B cell (primary cell): ENCODE measurements at regions not wholly inside any gene's neighbourhood (a gene's known extent, or its start where the extent isn't known, plus 50 kb on each side); places are given as distances from the start of the nearest gene placed in this dataset.
"Not testable (repeated sequence)": the region's sequence is repeated elsewhere in the genome, so short reads cannot be mapped to it uniquely, and the experiment has no call there.

Experiments used
- ATAC-seq: fragments of 200-7000 bp; cut with Tn5 transposase; one replicate; pipeline ENCODE4 v1.10.0; 2021; ENCODE audit warnings: low read depth, mild to moderate bottlenecking, moderate number of reproducible peaks, moderate library complexity
- CTCF ChIA-PET: fragments of 350-600 bp; sonication (Branson Sonifier 250); formaldehyde crosslinking; loops from one replicate; lab custom pipeline; 2021; ENCODE audit warnings: antibody characterized with exemption, inconsistent platforms; lab: Charles Lee
- POLR2A ChIA-PET: fragments of 350-600 bp; sonication (Branson Sonifier 250); formaldehyde crosslinking; loops from one replicate; lab custom pipeline; 2021; ENCODE audit warnings: antibody characterized with exemption; lab: Charles Lee
- DNase-seq: peaks from one replicate; pipeline ENCODE4 v3.0.0; 2013
- H2AFZ ChIP-seq: 2 replicates; pipeline ENCODE4 v1.6.1; 2012; ENCODE audit warnings: mild to moderate bottlenecking, low read depth, low read length; ENCODE audit not compliant: insufficient read depth, poor library complexity, severe bottlenecking
- H3K27ac ChIP-seq, 2 donors: 1 replicate in 1 of 2; 2 replicates in 1 of 2; pipeline ENCODE4 v1.5.1; 2012 to 2013; ENCODE audit warnings: low read length in 2 of 2, mild to moderate bottlenecking in 2 of 2, moderate library complexity in 1 of 2
- H3K27me3 ChIP-seq, 4 experiments: fragments of 200-600 bp in 1 of 4; sonication (generic) in 1 of 4; replicated peaks in 1 of 4; 1 replicate in 2 of 4; 2 replicates in 2 of 4; pipeline versions ENCODE4 v1.6.1 to v1.7.0; 2013 to 2016; ENCODE audit warnings: low read length in 3 of 4, mild to moderate bottlenecking in 2 of 4, mixed read lengths in 1 of 4, moderate library complexity in 1 of 4; ENCODE audit not compliant: insufficient read depth in 4 of 4, control insufficient read depth in 3 of 4; ENCODE audit errors: control extremely low read depth in 1 of 4
- H3K36me3 ChIP-seq, 2 experiments: replicated peaks in 1 of 2; 1 replicate in 1 of 2; 2 replicates in 1 of 2; pipeline versions ENCODE4 v1.6.1 to v1.7.1; 2013; ENCODE audit warnings: low read length in 1 of 2; ENCODE audit not compliant: insufficient read depth in 2 of 2, control insufficient read depth in 1 of 2; ENCODE audit errors: control extremely low read depth in 1 of 2, extremely low read depth in 1 of 2
- H3K4me1 ChIP-seq, 2 donors: fragments of 200-600 bp in 1 of 2; sonication (generic) in 1 of 2; 1 replicate in 1 of 2; 2 replicates in 1 of 2; pipeline versions ENCODE4 v1.5.1 to v1.6.1; 2013 to 2017; ENCODE audit warnings: low read length in 2 of 2; ENCODE audit not compliant: control insufficient read depth in 2 of 2, insufficient read depth in 2 of 2
- H3K4me2 ChIP-seq: replicated peaks from 2 replicates; pipeline ENCODE3; 2012; ENCODE audit warnings: mild to moderate bottlenecking, low read depth, low read length; ENCODE audit not compliant: poor library complexity, severe bottlenecking
- H3K4me3 ChIP-seq, 5 experiments: fragments of 200-600 bp in 1 of 5; sonication (generic) in 1 of 5; 1 replicate in 3 of 5; 2 replicates in 2 of 5; pipeline versions ENCODE4 v1.5.1 to v1.7.0; 2011 to 2016; ENCODE audit warnings: low read length in 4 of 5, mild to moderate bottlenecking in 4 of 5, low read depth in 2 of 5, control low read depth in 1 of 5, moderate library complexity in 1 of 5; ENCODE audit not compliant: insufficient read depth in 1 of 5; ENCODE audit errors: control extremely low read depth in 1 of 5, extremely low read depth in 1 of 5
- H3K79me2 ChIP-seq: fragments of 200-600 bp; sonication (generic); one replicate; pipeline ENCODE4 v1.6.0; 2016; ENCODE audit warnings: low read length; ENCODE audit not compliant: control insufficient read depth, insufficient read depth
- H3K9ac ChIP-seq: fragments of 200-600 bp; sonication (generic); 2 replicates; pipeline ENCODE4 v1.6.1; 2017; ENCODE audit warnings: mild to moderate bottlenecking, low read length, moderate library complexity
- H3K9me3 ChIP-seq, 3 donors: one replicate each; pipeline versions ENCODE4 v1.6.1 to v1.7.1; 2013; ENCODE audit warnings: low read length in 2 of 3; ENCODE audit not compliant: control insufficient read depth in 2 of 3, insufficient read depth in 1 of 3; ENCODE audit errors: control extremely low read depth in 1 of 3
- H4K20me1 ChIP-seq: 2 replicates; pipeline ENCODE4 v1.6.0; 2012; ENCODE audit warnings: mild to moderate bottlenecking, low read length; ENCODE audit not compliant: insufficient read depth, control insufficient read depth, poor library complexity, severe bottlenecking
- H3K27ac Mint-ChIP-seq: one replicate; pipeline ENCODE4 v1.8.0; 2021; ENCODE audit warnings: mixed read lengths
- H3K27me3 Mint-ChIP-seq: one replicate; pipeline ENCODE4 v1.8.0; 2021; ENCODE audit warnings: mixed read lengths
- H3K4me1 Mint-ChIP-seq: one replicate; pipeline ENCODE4 v1.8.0; 2021; ENCODE audit warnings: mixed read lengths
- H3K4me3 Mint-ChIP-seq: one replicate; pipeline ENCODE4 v1.8.0; 2021; ENCODE audit warnings: mixed read lengths
- H3K9me3 Mint-ChIP-seq: one replicate; pipeline ENCODE4 v1.8.0; 2022; ENCODE audit warnings: mixed read lengths; ENCODE audit not compliant: insufficient read depth
- CTCF ChIP-seq: fragments of 200-600 bp; IDR thresholded peaks from one replicate; pipeline ENCODE4 v1.8.0; 2022; ENCODE audit warnings: antibody characterized with exemption, mild to moderate bottlenecking
- WGBS: methylation state at CpG from one replicate; pipeline ENCODE4 v1.1.5; 2013; ENCODE audit warnings: missing lambda C conversion rate; ENCODE audit not compliant: insufficient coverage; 5-methylcytosine and 5-hydroxymethylcytosine counted together
- intact Hi-C: fragments of 100-400 bp; cut with micrococcal nuclease; formaldehyde crosslinking; loops from one replicate; pipeline ENCODE4 v1.10.0; 2022

DNA sequence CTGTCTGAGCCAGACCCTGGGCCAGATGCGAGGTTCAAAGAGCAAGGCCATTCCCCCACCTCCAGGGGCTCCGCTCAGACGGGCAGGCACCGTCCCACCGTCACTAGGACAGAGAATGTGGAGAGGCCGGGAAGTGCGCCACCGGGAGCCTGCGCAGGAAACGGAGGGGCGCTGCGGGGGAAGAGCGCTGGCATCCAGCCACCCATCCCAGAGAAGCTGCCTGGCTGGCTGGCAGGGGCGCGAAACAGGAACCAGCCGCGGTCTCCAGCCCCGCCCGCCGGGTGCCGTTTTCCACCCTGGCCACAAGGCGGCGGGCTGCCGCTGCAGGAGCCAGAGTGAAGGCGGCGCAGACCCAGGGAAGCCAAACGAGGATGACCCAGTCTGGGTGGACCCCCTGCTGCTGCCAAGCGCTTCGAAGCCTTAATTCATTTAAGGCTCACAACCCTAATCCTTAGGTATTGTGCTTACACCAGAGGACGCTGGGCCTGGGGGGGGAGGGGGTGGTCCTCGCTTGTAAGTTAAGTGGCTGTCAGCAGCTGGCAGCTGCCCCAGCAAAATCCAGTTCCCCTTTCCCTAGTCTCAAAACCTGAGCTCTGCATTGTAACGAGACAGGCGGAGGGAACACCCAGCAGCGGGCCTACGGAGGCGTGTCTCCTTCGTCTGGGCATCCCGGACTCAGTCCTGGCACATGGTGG is 114.8 kb upstream of the SMURF2 start:
- Histone ChIP-seq H3K9me3 (peaks cover 0 to 14% (median 0%) of the 10 kb centered on the region in 3 donors), H3K27me3 (peaks cover 0 to 32% (median 10%) of the 10 kb centered on the region in 4 experiments), H3K4me3 (peak overlapping the region; percentile 28 to 53 (median 44)), H3K9ac (peak overlapping the region; percentile 61), H3K27ac (peak overlapping the region in 1 of 2 donors; percentile 42), H2AFZ (peak overlapping the region; percentile 56), H4K20me1 (peaks cover 38% of the 10 kb centered on the region), H3K4me2 (peak overlapping the region; percentile 98), H3K4me1 (peaks cover 37 to 56% of the 10 kb centered on the region in 2 donors)
- peak; percentile 91 for DNase-seq
- not testable (repeated sequence) for H3K79me2 ChIP-seq, H3K9me3 Mint-ChIP-seq, H3K27me3 Mint-ChIP-seq, H3K36me3 ChIP-seq
- ChIA-PET POLR2A (interaction anchor here (0.7 kb wide), 1 partner anchor 143 kb away, joined by 4 read pairs; the partner anchor contains the start of gene LRRC37A3), CTCF (interaction anchor here (0.7 to 2.5 kb wide), 16 partner anchors 8 to 421 kb away, joined by 3 to 21 read pairs (median 4); no protein-coding TSS in a partner anchor)
- Mint-ChIP-seq H3K27ac (peak overlapping the region; percentile 86), H3K4me1 (peaks cover 39% of the 10 kb centered on the region), H3K4me3 (peak overlapping the region; percentile 94)
- TF ChIP-seq CTCF: peak; percentile 90
- 2% methylated on average over 36 of the region's 38 CpGs for WGBS
- intact Hi-C loops: loop anchor here (1.0 to 5.0 kb wide), 5 partner anchors 140 to 421 kb away; partner anchors contain the start of genes GNA13 and LRRC37A3
- peak; percentile 71 for ATAC-seq
